22Rv1 (cell line): ENCODE measurements at regions not wholly inside any gene's neighbourhood (a gene's known extent, or its start where the extent isn't known, plus 50 kb on each side); places are given as distances from the start of the nearest gene placed in this dataset.

Experiments
- H3K27ac ChIP-seq: fragments of 450-650 bp; 2 replicates; pipeline ENCODE4 v1.5.1; 2017
- CTCF ChIP-seq: fragments of 450-650 bp; IDR thresholded peaks from 2 replicates; pipeline ENCODE4 v1.5.1; 2017; ENCODE audit warnings: mild to moderate bottlenecking
- ZFX ChIP-seq: fragments of 450-650 bp; IDR thresholded peaks from 2 replicates; pipeline ENCODE4 v1.6.1; 2017; ENCODE audit warnings: antibody characterized with exemption, borderline replicate concordance

- no peak overlapping the region for H3K27ac ChIP-seq
- no peak for TF ChIP-seq CTCF
These were observed 148.5 kb upstream of the PUM3 start for GRCh38 chr9:2992427-2992826.

GRCh38 chr9:2991292-2991691 lies 147.4 kb upstream of the PUM3 start:
- no peak overlapping the region for H3K27ac ChIP-seq
- TF ChIP-seq CTCF = peak; percentile 15
- no peak for TF ChIP-seq ZFX

- TF ChIP-seq ZFX (no peak), CTCF (no peak)
- H3K27ac ChIP-seq = no peak overlapping the region
These were observed 143.8 kb upstream of the PUM3 start for GRCh38 chr9:2987679-2988078.

- no peak overlapping the region for H3K27ac ChIP-seq
- TF ChIP-seq CTCF (no peak), ZFX (no peak)
These were observed 141.4 kb upstream of the PUM3 start for GRCh38 chr9:2985343-2985742.

- H3K27ac ChIP-seq = no peak overlapping the region
- TF ChIP-seq CTCF (no peak), ZFX (no peak)
These were observed 140.6 kb upstream of the PUM3 start for GRCh38 chr9:2984491-2984890.

- no peak overlapping the region for H3K27ac ChIP-seq
- TF ChIP-seq CTCF = no peak
- no peak for TF ChIP-seq ZFX
These were observed 136.2 kb upstream of the PUM3 start for GRCh38 chr9:2979957-2980610.

GRCh38 chr9:2972475-2972874 lies 128.6 kb upstream of the PUM3 start:
- no peak overlapping the region for H3K27ac ChIP-seq
- no peak for TF ChIP-seq ZFX
- no peak for TF ChIP-seq CTCF
